ACHN (cell line): ENCODE measurements at regions not wholly inside any gene's neighbourhood (a gene's known extent, or its start where the extent isn't known, plus 50 kb on each side); places are given as distances from the start of the nearest gene placed in this dataset.

Experiments
- DNase-seq: peaks from one replicate; pipeline ENCODE4 v3.0.0-alpha.2; 2015
- in situ Hi-C: cut with HindIII; loops from 2 replicates; pipeline ENCODE4 v1.10.0; 2017; ENCODE audit warnings: low sequenced_read_pairs, low pct_ligation_motif_present, low pct_unique_long_range_greater_than_20kb

DNA sequence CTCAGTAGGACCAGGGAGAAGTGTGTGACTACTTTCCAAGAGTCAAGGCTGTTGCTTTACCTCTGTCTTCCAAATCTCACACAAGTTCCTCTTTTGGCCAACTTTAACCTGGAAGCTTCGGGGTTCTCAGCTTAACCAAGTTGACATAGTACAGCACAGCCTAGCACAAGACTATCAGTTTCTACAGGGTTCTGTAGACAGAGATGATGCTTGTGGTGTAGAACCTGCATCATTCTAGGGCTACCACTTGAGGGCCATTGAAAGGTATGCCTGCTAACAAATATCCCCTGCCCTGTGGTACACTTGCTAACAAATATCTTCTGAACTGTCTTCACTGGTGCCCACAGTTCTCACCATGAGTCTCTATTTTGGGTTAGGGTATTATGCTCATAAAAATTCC is 62.0 kb upstream of the MAP3K7 start:
- in situ Hi-C loops, result no loop called here
- no peak for DNase-seq

DNA sequence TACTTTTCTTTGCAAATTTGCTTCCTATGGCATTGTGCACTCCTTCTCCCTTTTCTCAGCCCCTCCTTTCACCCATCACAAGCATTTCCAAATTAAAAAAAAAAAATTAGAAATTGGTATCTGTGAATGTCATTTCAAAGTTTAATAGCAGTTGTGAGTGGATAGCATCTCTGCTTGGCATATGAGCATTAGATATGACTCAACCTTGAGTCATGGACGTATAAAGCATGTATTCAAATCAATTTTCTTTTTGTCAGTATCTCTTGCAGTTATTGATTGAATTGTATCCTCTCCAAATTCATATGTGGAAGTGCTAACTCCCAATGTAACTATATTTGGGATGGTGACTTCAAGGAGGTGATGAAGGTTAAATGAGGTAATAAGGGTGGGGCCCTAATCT is 60.1 kb upstream of the MAP3K7 start:
- no peak for DNase-seq
- in situ Hi-C loops, result no loop called here

DNA sequence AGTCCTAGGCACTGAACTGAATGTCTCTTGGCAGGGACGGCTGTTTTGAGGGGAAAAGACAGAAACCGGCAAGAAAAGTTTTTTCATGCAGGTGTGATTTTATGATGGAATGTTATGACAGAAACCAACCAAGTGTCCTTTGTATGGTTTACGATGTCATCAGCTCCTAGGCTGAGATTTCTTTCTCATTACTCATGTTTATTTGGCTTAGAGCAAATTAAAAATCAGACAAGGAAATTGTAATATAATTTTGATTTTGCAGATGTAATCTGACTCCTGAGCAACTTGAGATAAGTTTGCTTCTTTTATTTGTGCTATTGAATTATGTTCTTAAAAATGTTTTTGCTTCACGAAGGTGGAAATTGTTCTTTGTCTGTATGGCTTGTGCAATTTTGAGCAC is 58.8 kb upstream of the MAP3K7 start:
- in situ Hi-C loops, result no loop called here
- DNase-seq, result no peak

DNA sequence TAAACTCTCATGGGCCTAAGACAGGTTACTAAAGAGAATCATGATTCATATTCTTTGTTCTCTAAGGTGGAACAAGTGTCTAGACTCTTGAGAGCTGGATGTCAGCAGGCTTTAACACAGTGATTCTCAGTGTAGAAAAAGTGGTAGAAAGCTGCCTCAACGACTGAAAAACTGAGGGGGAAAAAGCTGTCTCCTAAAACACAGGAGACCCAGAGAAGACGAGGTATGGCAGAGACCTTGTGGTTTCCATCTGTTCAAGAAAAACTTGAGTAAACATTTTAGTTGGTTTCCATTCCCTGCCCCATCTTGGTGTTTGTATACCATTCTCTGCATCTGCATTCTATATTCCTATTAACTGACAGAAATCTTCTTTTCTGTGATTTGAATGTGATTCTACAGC is 57.6 kb upstream of the MAP3K7 start:
- DNase-seq, result no peak
- in situ Hi-C loops, result no loop called here

DNA sequence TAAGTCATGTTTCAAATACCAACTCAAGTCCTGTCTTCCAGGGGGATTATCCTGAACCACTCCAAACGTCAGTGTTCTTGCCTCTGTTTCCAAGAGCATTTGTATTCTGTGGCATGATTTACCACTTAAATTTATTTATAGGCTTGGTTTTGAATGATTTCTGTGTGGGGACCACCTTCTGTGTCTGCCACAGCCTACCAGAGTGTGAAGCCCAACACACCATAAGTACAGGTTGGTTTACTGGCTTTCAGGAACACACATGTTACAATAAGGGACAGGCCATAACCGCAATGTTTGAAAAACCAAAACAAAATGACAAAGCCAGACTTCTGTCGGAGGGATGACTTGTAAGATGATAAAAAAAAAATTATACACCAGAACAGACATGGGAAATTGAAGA is 56.5 kb upstream of the MAP3K7 start:
- in situ Hi-C loops, result no loop called here
- no peak for DNase-seq

GRCh38 chr6:90637320-90637719 is 50.4 kb upstream of the MAP3K7 start:
- in situ Hi-C loops, result no loop called here
- DNase-seq, result no peak
